Fibroblast of lung (primary cell): ENCODE measurements at regions not wholly inside any gene's neighbourhood (a gene's known extent, or its start where the extent isn't known, plus 50 kb on each side); places are given as distances from the start of the nearest gene placed in this dataset.

ENCODE experiments used
- DNase-seq, 2 donors: peaks; one replicate each; pipeline versions ENCODE4 v3.0.0 to v3.0.0-alpha.2; 2010; ENCODE audit warnings: low read depth in 2 of 2
- H2AFZ ChIP-seq: 2 replicates; pipeline ENCODE4 v1.5.1; 2012; ENCODE audit warnings: low read length, control low read depth, inconsistent platforms
- H3K27ac ChIP-seq: 2 replicates; pipeline ENCODE4 v1.5.1; 2011; ENCODE audit warnings: low read length, control low read depth; ENCODE audit not compliant: insufficient read depth
- H3K27me3 ChIP-seq: 2 replicates; pipeline ENCODE4 v1.5.1; 2011; ENCODE audit warnings: mild to moderate bottlenecking, low read length; ENCODE audit not compliant: control insufficient read depth, insufficient read depth
- H3K36me3 ChIP-seq: 2 replicates; pipeline ENCODE4 v1.5.1; 2011; ENCODE audit warnings: low read length; ENCODE audit not compliant: control insufficient read depth, insufficient read depth
- H3K4me1 ChIP-seq: 2 replicates; pipeline ENCODE4 v1.5.1; 2011; ENCODE audit warnings: low read length; ENCODE audit not compliant: control insufficient read depth, insufficient read depth; ENCODE audit errors: extremely low read depth
- H3K4me2 ChIP-seq: 2 replicates; pipeline ENCODE4 v1.5.1; 2011; ENCODE audit warnings: low read length, control low read depth; ENCODE audit not compliant: insufficient read depth; ENCODE audit errors: extremely low read depth
- H3K4me3 ChIP-seq, 4 experiments: fragments of 200-600 bp in 1 of 4; sonication (generic) in 1 of 4; replicated peaks in 1 of 4; 2 replicates each; pipeline ENCODE4 v1.5.1; 2011 to 2016; ENCODE audit warnings: low read length in 4 of 4, low read depth in 3 of 4, mild to moderate bottlenecking in 3 of 4, control low read depth in 2 of 4, inconsistent platforms in 1 of 4, mixed read lengths in 1 of 4; ENCODE audit not compliant: insufficient read depth in 1 of 4; ENCODE audit errors: control extremely low read depth in 1 of 4
- H3K79me2 ChIP-seq: 2 replicates; pipeline ENCODE4 v1.5.1; 2012; ENCODE audit warnings: mild to moderate bottlenecking, low read length, inconsistent platforms; ENCODE audit not compliant: control insufficient read depth, insufficient read depth
- H3K9ac ChIP-seq: 2 replicates; pipeline ENCODE4 v1.5.1; 2011; ENCODE audit warnings: mild to moderate bottlenecking, low read length, control low read depth; ENCODE audit not compliant: insufficient read depth
- H3K9me3 ChIP-seq: 2 replicates; pipeline ENCODE4 v1.5.1; 2012; ENCODE audit warnings: low read depth, low read length; ENCODE audit not compliant: control insufficient read depth, insufficient read depth
- H4K20me1 ChIP-seq: 2 replicates; pipeline ENCODE4 v1.5.1; 2011; ENCODE audit warnings: low read length; ENCODE audit not compliant: control insufficient read depth, insufficient read depth; ENCODE audit errors: extremely low read depth
- CTCF ChIP-seq, 2 donors: IDR thresholded peaks in 1 of 2; conservative IDR thresholded peaks in 1 of 2; 1 replicate in 1 of 2; 2 replicates in 1 of 2; pipeline ENCODE4 v1.5.1; 2011 to 2012; ENCODE audit warnings: low read length in 2 of 2, control low read depth in 1 of 2, inconsistent platforms in 1 of 2, low read depth in 1 of 2, mild to moderate bottlenecking in 1 of 2
- EZH2 ChIP-seq: IDR thresholded peaks from 2 replicates; pipeline ENCODE4 v1.5.1; 2012; ENCODE audit warnings: low read length, control low read depth, mild to moderate bottlenecking; ENCODE audit errors: missing control alignments

- Histone ChIP-seq H2AFZ (no peak overlapping the region), H3K4me2 (no peak overlapping the region), H3K79me2 (no peaks in the 10 kb centered on the region), H3K27ac (no peak overlapping the region), H3K4me3 (no peak overlapping the region), H4K20me1 (no peaks in the 10 kb centered on the region), H3K36me3 (no peaks in the 10 kb centered on the region), H3K4me1 (no peaks in the 10 kb centered on the region), H3K27me3 (no peaks in the 10 kb centered on the region), H3K9ac (no peak overlapping the region), H3K9me3 (no peaks in the 10 kb centered on the region)
- TF ChIP-seq EZH2 (no peak), CTCF (conservative IDR thresholded peaks at IDR 0.05 in 1 of 2, IDR thresholded peaks at IDR 0.05 in 1 of 2; ENCODE audit: low read depth in 1 of 2, low read length in 2 of 2) (no peak)
- DNase-seq: no peak
Measured at GRCh38 chr12:108054496-108054895, 74.6 kb upstream of the WSCD2 start.

- Histone ChIP-seq H3K27ac (no peak overlapping the region), H2AFZ (no peak overlapping the region), H3K4me2 (no peak overlapping the region), H3K9ac (no peak overlapping the region), H4K20me1 (no peaks in the 10 kb centered on the region), H3K9me3 (no peaks in the 10 kb centered on the region), H3K79me2 (no peaks in the 10 kb centered on the region), H3K27me3 (no peaks in the 10 kb centered on the region), H3K4me1 (no peaks in the 10 kb centered on the region), H3K36me3 (no peaks in the 10 kb centered on the region), H3K4me3 (no peak overlapping the region)
- TF ChIP-seq EZH2 (no peak), CTCF (conservative IDR thresholded peaks at IDR 0.05 in 1 of 2, IDR thresholded peaks at IDR 0.05 in 1 of 2; ENCODE audit: low read depth in 1 of 2, low read length in 2 of 2) (no peak)
- DNase-seq: no peak
Measured at GRCh38 chr12:108055141-108055540, 73.9 kb upstream of the WSCD2 start.

GRCh38 chr12:108060067-108060466, 69.0 kb upstream of the WSCD2 start:
- DNase-seq: no peak
- Histone ChIP-seq H3K27ac (no peak overlapping the region), H3K27me3 (no peaks in the 10 kb centered on the region), H2AFZ (no peak overlapping the region), H3K79me2 (no peaks in the 10 kb centered on the region), H3K4me1 (no peaks in the 10 kb centered on the region), H3K9ac (no peak overlapping the region), H3K4me3 (no peak overlapping the region), H4K20me1 (no peaks in the 10 kb centered on the region), H3K4me2 (no peak overlapping the region), H3K36me3 (no peaks in the 10 kb centered on the region), H3K9me3 (no peaks in the 10 kb centered on the region)
- TF ChIP-seq CTCF (conservative IDR thresholded peaks at IDR 0.05 in 1 of 2, IDR thresholded peaks at IDR 0.05 in 1 of 2; ENCODE audit: low read depth in 1 of 2, low read length in 2 of 2) (no peak), EZH2 (no peak)
